PC-9 (cell line): ENCODE measurements at regions not wholly inside any gene's neighbourhood (a gene's known extent, or its start where the extent isn't known, plus 50 kb on each side); places are given as distances from the start of the nearest gene placed in this dataset.

Experiments
- BruUV-seq: library from RNA; stranded (reverse); fragments of 400-500 nt; replicated peaks from 2 replicates; lab custom pipeline; 2021; lab: Mats Ljungman, UMichigan
- CTCF ChIA-PET: fragments of 300-600 bp; sonication (Branson Sonifier 250); formaldehyde crosslinking; loops from one replicate; lab custom pipeline; 2022; ENCODE audit warnings: antibody characterized with exemption; lab: Charles Lee
- POLR2A ChIA-PET: fragments of 300-600 bp; sonication (Branson Sonifier 250); formaldehyde crosslinking; loops from one replicate; lab custom pipeline; 2022; ENCODE audit warnings: antibody characterized with exemption; ENCODE audit not compliant: unreplicated experiment; lab: Charles Lee
- DNase-seq, 2 experiments: peaks; one replicate each; pipeline versions ENCODE4 v3.0.0 to v3.0.0-alpha.2; 2015 to 2022; ENCODE audit warnings: mixed read lengths in 1 of 2
- H2AFZ ChIP-seq: fragments of 200-600 bp; sonication (generic); 2 replicates; pipeline ENCODE4 v1.8.1; 2017; ENCODE audit warnings: antibody characterized with exemption
- H3F3A ChIP-seq: fragments of 200-600 bp; sonication (generic); 2 replicates; pipeline ENCODE4 v1.8.1; 2017; ENCODE audit warnings: antibody characterized with exemption, mild to moderate bottlenecking, low read depth; ENCODE audit not compliant: insufficient read depth
- H3K27ac ChIP-seq: fragments of 200-600 bp; sonication (generic); 2 replicates; pipeline ENCODE4 v1.6.1; 2016; ENCODE audit warnings: mixed run types
- H3K27me3 ChIP-seq: fragments of 200-600 bp; sonication (generic); 2 replicates; pipeline ENCODE4 v1.6.1; 2016; ENCODE audit warnings: low read depth, mixed run types; ENCODE audit not compliant: insufficient read depth
- H3K36me3 ChIP-seq: fragments of 200-600 bp; sonication (generic); 2 replicates; pipeline ENCODE4 v1.6.1; 2016; ENCODE audit warnings: low read depth, mixed run types
- H3K4me1 ChIP-seq: fragments of 200-600 bp; sonication (generic); replicated peaks from 2 replicates; pipeline ENCODE4 v1.6.1; 2016; ENCODE audit warnings: mixed run types; ENCODE audit not compliant: insufficient read depth
- H3K4me2 ChIP-seq: fragments of 200-600 bp; sonication (generic); 2 replicates; pipeline ENCODE4 v1.6.1; 2017; ENCODE audit warnings: mixed run types
- H3K4me3 ChIP-seq: fragments of 200-600 bp; sonication (generic); 2 replicates; pipeline ENCODE4 v1.6.1; 2016; ENCODE audit warnings: mixed run types
- H3K79me2 ChIP-seq: fragments of 200-600 bp; sonication (generic); 2 replicates; pipeline ENCODE4 v1.6.1; 2017; ENCODE audit warnings: low read depth, mixed run types
- H3K9me2 ChIP-seq: fragments of 200-600 bp; sonication (generic); 2 replicates; pipeline ENCODE4 v1.8.1; 2017; ENCODE audit warnings: mild to moderate bottlenecking; ENCODE audit not compliant: insufficient read depth
- H3K9me3 ChIP-seq: fragments of 200-600 bp; sonication (generic); 2 replicates; pipeline ENCODE4 v1.8.1; 2016; ENCODE audit warnings: low read depth; ENCODE audit not compliant: insufficient read depth
- H4K20me1 ChIP-seq: fragments of 200-600 bp; sonication (generic); 2 replicates; pipeline ENCODE4 v1.8.1; 2017; ENCODE audit not compliant: insufficient read depth
- EZH2 ChIP-seq: fragments of 200-600 bp; sonication (generic); IDR thresholded peaks from 2 replicates; pipeline ENCODE4 v1.8.0; 2017; ENCODE audit warnings: antibody characterized with exemption, low read depth
- intact Hi-C: fragments of 100-400 bp; cut with micrococcal nuclease; formaldehyde crosslinking; loops from one replicate; pipeline ENCODE4 v1.10.0; 2022; ENCODE audit not compliant: unreplicated experiment
- TF ChIP-seq, protein P1 (sequence below): fragments of 200-600 bp; sonication (generic); conservative IDR thresholded peaks from 2 replicates; pipeline ENCODE4 v1.6.1; 2017; ENCODE audit warnings: mixed run types, antibody characterized with exemption, mild to moderate bottlenecking, moderate library complexity

DNA sequence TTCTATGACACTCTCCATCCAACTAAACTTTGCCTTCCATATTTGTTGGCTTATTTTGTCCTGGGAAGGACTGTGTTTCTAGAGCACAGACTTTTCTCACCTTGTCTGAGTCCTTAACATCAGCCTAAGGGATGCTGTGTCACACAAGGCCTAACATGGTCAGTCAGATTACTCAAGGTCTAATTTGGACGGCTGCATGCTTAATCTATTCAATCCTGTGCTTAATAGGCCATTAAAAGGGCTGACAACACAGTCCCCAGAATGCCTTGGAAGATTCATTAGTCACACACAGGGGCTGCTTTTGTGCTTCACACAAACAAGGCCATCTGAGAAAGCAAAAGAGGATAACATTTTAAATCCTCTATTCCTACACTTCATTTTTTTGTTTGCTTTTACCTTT is 84.0 kb downstream of the DYNAP start:
- H3K27ac ChIP-seq: no peak overlapping the region
- TF ChIP-seq EZH2: no peak
- TF ChIP-seq, protein P1, sequence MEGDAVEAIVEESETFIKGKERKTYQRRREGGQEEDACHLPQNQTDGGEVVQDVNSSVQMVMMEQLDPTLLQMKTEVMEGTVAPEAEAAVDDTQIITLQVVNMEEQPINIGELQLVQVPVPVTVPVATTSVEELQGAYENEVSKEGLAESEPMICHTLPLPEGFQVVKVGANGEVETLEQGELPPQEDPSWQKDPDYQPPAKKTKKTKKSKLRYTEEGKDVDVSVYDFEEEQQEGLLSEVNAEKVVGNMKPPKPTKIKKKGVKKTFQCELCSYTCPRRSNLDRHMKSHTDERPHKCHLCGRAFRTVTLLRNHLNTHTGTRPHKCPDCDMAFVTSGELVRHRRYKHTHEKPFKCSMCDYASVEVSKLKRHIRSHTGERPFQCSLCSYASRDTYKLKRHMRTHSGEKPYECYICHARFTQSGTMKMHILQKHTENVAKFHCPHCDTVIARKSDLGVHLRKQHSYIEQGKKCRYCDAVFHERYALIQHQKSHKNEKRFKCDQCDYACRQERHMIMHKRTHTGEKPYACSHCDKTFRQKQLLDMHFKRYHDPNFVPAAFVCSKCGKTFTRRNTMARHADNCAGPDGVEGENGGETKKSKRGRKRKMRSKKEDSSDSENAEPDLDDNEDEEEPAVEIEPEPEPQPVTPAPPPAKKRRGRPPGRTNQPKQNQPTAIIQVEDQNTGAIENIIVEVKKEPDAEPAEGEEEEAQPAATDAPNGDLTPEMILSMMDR: no peak
- no peak for DNase-seq

DNA sequence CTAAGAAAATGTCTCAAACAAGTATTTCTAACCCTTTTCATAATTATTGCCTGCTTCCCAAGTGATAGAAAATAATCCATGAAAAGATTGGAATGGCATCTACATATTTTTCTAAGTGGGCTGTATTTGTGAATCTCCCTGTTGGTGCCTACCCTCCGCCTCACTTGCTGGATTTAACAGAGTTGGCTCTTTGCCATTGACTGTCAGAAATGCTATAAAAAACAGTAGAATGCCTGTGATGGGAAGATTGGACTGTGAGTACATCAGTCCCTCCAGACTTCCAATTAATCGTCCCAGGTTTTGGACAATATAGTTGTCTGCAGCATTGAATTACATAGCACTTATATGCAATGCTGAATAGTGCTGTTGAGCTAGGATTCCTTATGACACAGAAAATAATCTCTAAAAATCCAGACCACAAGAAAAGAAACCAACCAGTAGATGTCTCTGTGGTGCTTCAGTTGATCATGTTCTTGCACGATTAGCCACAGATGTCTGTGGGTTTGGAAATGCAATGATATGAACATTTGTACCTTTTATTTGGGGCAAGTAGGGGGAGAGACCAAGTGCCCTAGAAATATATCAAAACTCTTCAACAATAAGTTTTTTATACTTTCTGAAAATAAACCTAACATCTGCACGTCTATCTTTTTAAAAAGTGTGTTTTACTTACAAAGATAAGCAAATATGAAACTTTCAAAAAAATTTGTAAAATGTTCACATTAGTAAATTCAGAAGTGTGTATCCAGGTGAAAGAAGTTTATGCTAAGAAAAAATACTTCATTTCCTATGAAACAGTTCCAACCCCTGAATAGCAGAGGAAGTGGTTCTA is 88.5 kb downstream of the DYNAP start:
- no peak for TF ChIP-seq EZH2
- TF ChIP-seq, protein P1: peak; percentile 76

More for the DNA sequence above, 84.0 kb downstream of the DYNAP start:
- no TSS peak for BruUV-seq
- H2AFZ ChIP-seq: no peak overlapping the region
- H3F3A ChIP-seq: peaks cover 29% of the 10 kb centered on the region
- no peaks in the 10 kb centered on the region for H3K36me3 ChIP-seq
- H3K79me2 ChIP-seq: no peaks in the 10 kb centered on the region
- POLR2A ChIA-PET: no interaction called here
- no peaks in the 10 kb centered on the region for H4K20me1 ChIP-seq
- H3K27me3 ChIP-seq: no peaks in the 10 kb centered on the region
- no peaks in the 10 kb centered on the region; the same call in 1 of the 2 replicates for H3K9me2 ChIP-seq
- peaks cover 10% of the 10 kb centered on the region; the same call in 1 of the 2 replicates for H3K9me3 ChIP-seq
- H3K4me1 ChIP-seq: peaks cover 42% of the 10 kb centered on the region
- intact Hi-C loops: loop anchor here (10.0 kb wide), 2 partner anchors 150 to 270 kb away; partner anchors contain the start of gene RAB27B
- CTCF ChIA-PET: no interaction called here
- no peak overlapping the region for H3K4me2 ChIP-seq
- H3K4me3 ChIP-seq: no peak overlapping the region

DNA sequence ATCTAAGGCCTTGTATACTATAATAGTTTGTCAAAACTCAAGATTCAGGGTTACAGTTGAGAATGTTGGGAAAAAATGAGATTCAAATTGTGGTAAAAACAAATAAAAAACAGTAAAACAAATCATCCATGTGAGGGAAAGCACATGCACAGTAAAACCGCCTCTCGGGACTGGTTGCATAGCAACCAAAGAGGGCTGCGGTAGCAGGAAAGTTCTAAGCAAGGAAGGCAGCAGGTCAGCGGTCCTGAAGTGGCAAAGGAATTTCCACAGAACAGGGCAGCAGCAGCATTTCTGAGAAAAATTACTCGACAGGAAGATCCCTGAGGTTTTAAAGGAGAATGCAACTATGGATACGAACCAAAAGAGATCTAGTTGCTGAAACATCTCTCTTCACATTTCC is 93.7 kb downstream of the DYNAP start:
- Histone ChIP-seq H3K9me2 (no peaks in the 10 kb centered on the region), H4K20me1 (no peaks in the 10 kb centered on the region), H3K9me3 (no peaks in the 10 kb centered on the region; the same call in 1 of the 2 replicates), H3K4me3 (no peak overlapping the region), H3K79me2 (no peaks in the 10 kb centered on the region), H2AFZ (no peak overlapping the region), H3K36me3 (no peaks in the 10 kb centered on the region), H3K27me3 (no peaks in the 10 kb centered on the region), H3K4me2 (no peak overlapping the region), H3K27ac (no peak overlapping the region), H3F3A (no peaks in the 10 kb centered on the region), H3K4me1 (no peaks in the 10 kb centered on the region; the same call in 1 of the 2 replicates)
- intact Hi-C loops: no loop called here
- ChIA-PET CTCF (no interaction called here), POLR2A (no interaction called here)
- no TSS peak for BruUV-seq
- no peak for DNase-seq
- no peak for TF ChIP-seq EZH2
- TF ChIP-seq, protein P1: no peak

More for the DNA sequence above, 88.5 kb downstream of the DYNAP start:
- Histone ChIP-seq H3K27ac (no peak overlapping the region), H3K4me2 (no peak overlapping the region), H3K9me2 (no peaks in the 10 kb centered on the region; the same call in 1 of the 2 replicates), H3K36me3 (no peaks in the 10 kb centered on the region), H3K27me3 (no peaks in the 10 kb centered on the region), H3K9me3 (peaks cover 10% of the 10 kb centered on the region; the same call in 1 of the 2 replicates), H3K4me1 (peaks cover 7% of the 10 kb centered on the region), H3K79me2 (no peaks in the 10 kb centered on the region), H3K4me3 (no peak overlapping the region), H2AFZ (no peak overlapping the region), H4K20me1 (no peaks in the 10 kb centered on the region), H3F3A (no peaks in the 10 kb centered on the region)
- CTCF ChIA-PET: interaction anchor here (0.6 kb wide), 1 partner anchor 290 kb away, joined by 3 read pairs; no protein-coding TSS in a partner anchor
- no TSS peak for BruUV-seq
- POLR2A ChIA-PET: no interaction called here
- intact Hi-C loops: loop anchor here (1.0 to 10.0 kb wide), 4 partner anchors 97 to 304 kb away; partner anchors contain the start of gene RAB27B
- peak; percentile 9 to 76 for DNase-seq
